ENCODE measurements at regions not wholly inside any gene's neighbourhood (a gene's known extent, or its start where the extent isn't known, plus 50 kb on each side); places are given as distances from the start of the nearest gene placed in this dataset.

GRCh38 chr10:4663162-4663992 lies 162.6 kb upstream of the AKR1E2 start (continued):
- TF ChIP-seq, protein P1, sequence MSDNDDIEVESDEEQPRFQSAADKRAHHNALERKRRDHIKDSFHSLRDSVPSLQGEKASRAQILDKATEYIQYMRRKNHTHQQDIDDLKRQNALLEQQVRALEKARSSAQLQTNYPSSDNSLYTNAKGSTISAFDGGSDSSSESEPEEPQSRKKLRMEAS (CRISPR knock-in tag; IDR thresholded peaks at IDR 0.05): peak; percentile 86
- TF ChIP-seq TAF9B (IDR thresholded peaks at IDR 0.05; ENCODE audit: partially characterized antibody) (peak; percentile 27), BRCA1 (IDR thresholded peaks at IDR 0.05) (peak; percentile 87; the same call in 1 of the 2 replicates), BRCA1 (CRISPR knock-in tag; IDR thresholded peaks at IDR 0.05) (no peak), TEAD2 (tag; IDR thresholded peaks at IDR 0.05) (0 out of 2 replicates have a peak, but pooled peaks have one; percentile 24), ZNF589 (CRISPR knock-in tag; IDR thresholded peaks at IDR 0.05; ENCODE audit: low read depth) (peak; percentile 80), HDAC2 (IDR thresholded peaks at IDR 0.05) (no peak), PKNOX1 (IDR thresholded peaks at IDR 0.05) (peak; percentile 72), YY1 (IDR thresholded peaks at IDR 0.05; ENCODE audit: borderline replicate concordance in 1 of 3, control insufficient read depth in 1 of 3, extremely low read depth in 1 of 3, insufficient read depth in 3 of 3, insufficient read length in 1 of 3, insufficient replicate concordance in 2 of 3, low read depth in 1 of 3, low read length in 2 of 3) (peak in 1 of 3 experiments; percentile 13), ZNF232 (CRISPR knock-in tag; IDR thresholded peaks at IDR 0.05) (no peak), ZNF239 (CRISPR knock-in tag; IDR thresholded peaks at IDR 0.05) (no peak), ZNF143 (CRISPR knock-in tag; IDR thresholded peaks at IDR 0.05) (no peak), POLR2G (IDR thresholded peaks at IDR 0.05; ENCODE audit: low read depth, low read length) (no peak), ZBTB11 (CRISPR knock-in tag; IDR thresholded peaks at IDR 0.05) (no peak), PHF8 (IDR thresholded peaks at IDR 0.05; ENCODE audit: borderline replicate concordance, low read length) (no peak)
- TF ChIP-seq, protein P2, sequence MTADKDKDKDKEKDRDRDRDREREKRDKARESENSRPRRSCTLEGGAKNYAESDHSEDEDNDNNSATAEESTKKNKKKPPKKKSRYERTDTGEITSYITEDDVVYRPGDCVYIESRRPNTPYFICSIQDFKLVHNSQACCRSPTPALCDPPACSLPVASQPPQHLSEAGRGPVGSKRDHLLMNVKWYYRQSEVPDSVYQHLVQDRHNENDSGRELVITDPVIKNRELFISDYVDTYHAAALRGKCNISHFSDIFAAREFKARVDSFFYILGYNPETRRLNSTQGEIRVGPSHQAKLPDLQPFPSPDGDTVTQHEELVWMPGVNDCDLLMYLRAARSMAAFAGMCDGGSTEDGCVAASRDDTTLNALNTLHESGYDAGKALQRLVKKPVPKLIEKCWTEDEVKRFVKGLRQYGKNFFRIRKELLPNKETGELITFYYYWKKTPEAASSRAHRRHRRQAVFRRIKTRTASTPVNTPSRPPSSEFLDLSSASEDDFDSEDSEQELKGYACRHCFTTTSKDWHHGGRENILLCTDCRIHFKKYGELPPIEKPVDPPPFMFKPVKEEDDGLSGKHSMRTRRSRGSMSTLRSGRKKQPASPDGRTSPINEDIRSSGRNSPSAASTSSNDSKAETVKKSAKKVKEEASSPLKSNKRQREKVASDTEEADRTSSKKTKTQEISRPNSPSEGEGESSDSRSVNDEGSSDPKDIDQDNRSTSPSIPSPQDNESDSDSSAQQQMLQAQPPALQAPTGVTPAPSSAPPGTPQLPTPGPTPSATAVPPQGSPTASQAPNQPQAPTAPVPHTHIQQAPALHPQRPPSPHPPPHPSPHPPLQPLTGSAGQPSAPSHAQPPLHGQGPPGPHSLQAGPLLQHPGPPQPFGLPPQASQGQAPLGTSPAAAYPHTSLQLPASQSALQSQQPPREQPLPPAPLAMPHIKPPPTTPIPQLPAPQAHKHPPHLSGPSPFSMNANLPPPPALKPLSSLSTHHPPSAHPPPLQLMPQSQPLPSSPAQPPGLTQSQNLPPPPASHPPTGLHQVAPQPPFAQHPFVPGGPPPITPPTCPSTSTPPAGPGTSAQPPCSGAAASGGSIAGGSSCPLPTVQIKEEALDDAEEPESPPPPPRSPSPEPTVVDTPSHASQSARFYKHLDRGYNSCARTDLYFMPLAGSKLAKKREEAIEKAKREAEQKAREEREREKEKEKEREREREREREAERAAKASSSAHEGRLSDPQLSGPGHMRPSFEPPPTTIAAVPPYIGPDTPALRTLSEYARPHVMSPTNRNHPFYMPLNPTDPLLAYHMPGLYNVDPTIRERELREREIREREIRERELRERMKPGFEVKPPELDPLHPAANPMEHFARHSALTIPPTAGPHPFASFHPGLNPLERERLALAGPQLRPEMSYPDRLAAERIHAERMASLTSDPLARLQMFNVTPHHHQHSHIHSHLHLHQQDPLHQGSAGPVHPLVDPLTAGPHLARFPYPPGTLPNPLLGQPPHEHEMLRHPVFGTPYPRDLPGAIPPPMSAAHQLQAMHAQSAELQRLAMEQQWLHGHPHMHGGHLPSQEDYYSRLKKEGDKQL (CRISPR knock-in tag; IDR thresholded peaks at IDR 0.05; ENCODE audit: borderline replicate concordance): no peak

Data from K562 (cell line).